Lower lobe of right lung (tissue), 2 donors: ENCODE measurements at regions not wholly inside any gene's neighbourhood (a gene's known extent, or its start where the extent isn't known, plus 50 kb on each side); places are given as distances from the start of the nearest gene placed in this dataset.

Experiments
- ATAC-seq, 2 donors: fragments of 200-7000 bp; cut with Tn5 transposase; one replicate each; pipeline ENCODE4 v1.9.1; 2020 to 2022; ENCODE audit warnings: mild to moderate bottlenecking in 2 of 2, moderate library complexity in 2 of 2
- DNase-seq: peaks from one replicate; pipeline ENCODE4 v3.0.0-alpha.2; 2020
- H3K27ac ChIP-seq: fragments of 200-600 bp; one replicate; pipeline ENCODE4 v1.8.0; 2022
- H3K27me3 ChIP-seq: fragments of 200-600 bp; one replicate; pipeline ENCODE4 v1.8.0; 2022; ENCODE audit warnings: low read depth
- H3K36me3 ChIP-seq: fragments of 200-600 bp; one replicate; pipeline ENCODE4 v1.8.0; 2022; ENCODE audit warnings: mild to moderate bottlenecking
- H3K4me1 ChIP-seq: fragments of 200-600 bp; one replicate; pipeline ENCODE4 v1.8.0; 2022
- H3K4me3 ChIP-seq: fragments of 200-600 bp; one replicate; pipeline ENCODE4 v1.8.0; 2022; ENCODE audit warnings: mild to moderate bottlenecking
- H3K9me3 ChIP-seq: fragments of 200-600 bp; one replicate; pipeline ENCODE4 v1.8.0; 2022
- intact Hi-C: fragments of 100-400 bp; cut with DNase I; formaldehyde crosslinking; loops from one replicate; pipeline ENCODE4 v1.11.0; 2022
- TF ChIP-seq, protein P1 (sequence below): fragments of 200-600 bp; IDR thresholded peaks from one replicate; pipeline ENCODE4 v1.8.0; 2022; ENCODE audit warnings: antibody characterized with exemption, mild to moderate bottlenecking
- donor health status: DM: no; HTN: yes; CAD: no; lungs with severe emphysema.

DNA sequence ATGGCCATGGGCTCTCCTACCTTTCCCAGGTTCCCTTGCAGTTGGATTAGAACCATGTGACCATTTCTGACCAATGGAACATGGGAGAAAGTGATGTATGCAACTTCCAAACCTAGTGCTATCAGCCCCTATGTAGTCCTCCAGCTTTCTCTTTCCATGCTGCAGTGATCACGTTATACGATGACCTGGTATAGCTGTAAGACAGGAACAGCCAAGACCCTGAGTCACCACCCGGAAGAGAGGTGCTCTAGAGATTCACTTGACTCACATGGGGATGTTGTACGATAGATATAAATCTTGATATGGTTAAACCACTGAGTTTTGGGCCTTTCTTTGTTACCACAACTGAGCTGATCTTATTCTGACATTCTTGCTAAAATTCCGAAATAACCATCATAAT is 65.1 kb downstream of the NOG start:
- DNase-seq (no peak), ATAC-seq (no peak)
- TF ChIP-seq, protein P1, sequence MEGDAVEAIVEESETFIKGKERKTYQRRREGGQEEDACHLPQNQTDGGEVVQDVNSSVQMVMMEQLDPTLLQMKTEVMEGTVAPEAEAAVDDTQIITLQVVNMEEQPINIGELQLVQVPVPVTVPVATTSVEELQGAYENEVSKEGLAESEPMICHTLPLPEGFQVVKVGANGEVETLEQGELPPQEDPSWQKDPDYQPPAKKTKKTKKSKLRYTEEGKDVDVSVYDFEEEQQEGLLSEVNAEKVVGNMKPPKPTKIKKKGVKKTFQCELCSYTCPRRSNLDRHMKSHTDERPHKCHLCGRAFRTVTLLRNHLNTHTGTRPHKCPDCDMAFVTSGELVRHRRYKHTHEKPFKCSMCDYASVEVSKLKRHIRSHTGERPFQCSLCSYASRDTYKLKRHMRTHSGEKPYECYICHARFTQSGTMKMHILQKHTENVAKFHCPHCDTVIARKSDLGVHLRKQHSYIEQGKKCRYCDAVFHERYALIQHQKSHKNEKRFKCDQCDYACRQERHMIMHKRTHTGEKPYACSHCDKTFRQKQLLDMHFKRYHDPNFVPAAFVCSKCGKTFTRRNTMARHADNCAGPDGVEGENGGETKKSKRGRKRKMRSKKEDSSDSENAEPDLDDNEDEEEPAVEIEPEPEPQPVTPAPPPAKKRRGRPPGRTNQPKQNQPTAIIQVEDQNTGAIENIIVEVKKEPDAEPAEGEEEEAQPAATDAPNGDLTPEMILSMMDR: no peak
- Histone ChIP-seq H3K4me1 (no peaks in the 10 kb centered on the region), H3K36me3 (no peaks in the 10 kb centered on the region), H3K27ac (no peak overlapping the region), H3K27me3 (no peaks in the 10 kb centered on the region), H3K9me3 (no peaks in the 10 kb centered on the region), H3K4me3 (no peak overlapping the region)
- intact Hi-C loops: no loop called here

DNA sequence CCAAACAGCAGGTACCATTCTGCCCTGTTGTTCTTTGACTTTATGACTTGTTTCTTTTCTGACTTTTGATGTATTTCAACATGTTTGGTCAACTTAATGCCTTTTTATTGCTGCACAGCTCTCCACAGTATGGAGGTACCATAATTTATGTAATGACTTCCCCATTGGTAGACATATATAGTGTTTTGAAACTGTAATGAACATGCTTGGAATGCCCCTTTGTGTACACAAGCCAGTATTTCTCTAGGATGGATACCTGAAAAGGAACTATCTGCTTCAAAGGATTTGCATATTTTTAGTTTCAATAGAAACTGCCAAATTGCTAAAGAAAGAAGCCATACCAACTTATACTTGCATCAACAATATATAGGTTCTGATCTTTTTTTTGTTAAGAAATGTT is 66.1 kb downstream of the NOG start:
- Histone ChIP-seq H3K27me3 (no peaks in the 10 kb centered on the region), H3K27ac (no peak overlapping the region), H3K36me3 (no peaks in the 10 kb centered on the region), H3K4me3 (no peak overlapping the region), H3K9me3 (no peaks in the 10 kb centered on the region), H3K4me1 (no peaks in the 10 kb centered on the region)
- no peak for ATAC-seq
- TF ChIP-seq, protein P1: no peak
- intact Hi-C loops: no loop called here
- no peak for DNase-seq

DNA sequence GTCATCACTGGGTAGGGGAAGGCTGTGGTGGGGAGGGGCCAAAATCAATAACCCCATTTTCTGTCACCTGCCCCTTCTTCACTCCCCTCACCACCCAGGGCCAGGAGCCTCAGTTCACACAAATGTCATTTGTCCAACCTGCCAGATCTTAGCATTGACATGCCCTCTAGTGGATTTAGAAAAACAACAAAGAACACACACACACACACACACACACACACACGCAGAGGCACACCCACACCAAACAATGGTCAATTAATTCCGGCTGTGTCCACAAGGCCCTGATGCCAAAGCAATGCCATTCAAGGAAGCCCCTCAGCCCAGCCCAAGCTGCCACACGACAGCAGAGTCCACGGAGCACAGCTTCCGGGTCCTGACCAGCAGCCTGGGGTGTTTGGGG is 68.4 kb downstream of the NOG start:
- H3K27me3 ChIP-seq: peaks cover 3% of the 10 kb centered on the region
- DNase-seq (no peak), ATAC-seq (no peak)
- H3K9me3 ChIP-seq: no peaks in the 10 kb centered on the region
- no peak overlapping the region for H3K27ac ChIP-seq
- TF ChIP-seq, protein P1: no peak
- H3K4me1 ChIP-seq: no peaks in the 10 kb centered on the region
- H3K4me3 ChIP-seq: no peak overlapping the region
- intact Hi-C loops: no loop called here
- H3K36me3 ChIP-seq: no peaks in the 10 kb centered on the region

DNA sequence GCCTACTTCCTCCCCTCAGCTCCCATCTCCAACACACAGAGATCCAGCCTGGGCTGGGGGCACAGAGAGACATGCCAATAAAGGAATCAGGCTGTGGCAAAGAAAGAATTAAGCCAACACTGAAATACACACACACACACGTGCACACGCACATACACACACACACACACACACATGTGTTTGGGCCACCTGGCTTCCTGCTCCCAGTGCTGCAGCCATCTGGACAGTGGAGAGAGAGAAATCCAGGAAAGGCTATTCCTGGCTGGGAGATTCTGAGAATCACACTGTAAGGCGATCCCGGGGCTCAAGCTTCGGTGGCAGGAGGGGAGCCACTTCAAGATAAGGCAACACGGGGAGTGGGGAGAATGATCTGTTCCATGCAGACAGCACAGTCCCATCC is 72.4 kb downstream of the NOG start:
- no peak overlapping the region for H3K27ac ChIP-seq
- intact Hi-C loops: no loop called here
- TF ChIP-seq, protein P1: no peak
- peaks cover 3% of the 10 kb centered on the region for H3K27me3 ChIP-seq
- ATAC-seq: no peak
- no peaks in the 10 kb centered on the region for H3K36me3 ChIP-seq
- H3K4me3 ChIP-seq: no peak overlapping the region
- no peak for DNase-seq
- H3K4me1 ChIP-seq: no peaks in the 10 kb centered on the region
- no peaks in the 10 kb centered on the region for H3K9me3 ChIP-seq

DNA sequence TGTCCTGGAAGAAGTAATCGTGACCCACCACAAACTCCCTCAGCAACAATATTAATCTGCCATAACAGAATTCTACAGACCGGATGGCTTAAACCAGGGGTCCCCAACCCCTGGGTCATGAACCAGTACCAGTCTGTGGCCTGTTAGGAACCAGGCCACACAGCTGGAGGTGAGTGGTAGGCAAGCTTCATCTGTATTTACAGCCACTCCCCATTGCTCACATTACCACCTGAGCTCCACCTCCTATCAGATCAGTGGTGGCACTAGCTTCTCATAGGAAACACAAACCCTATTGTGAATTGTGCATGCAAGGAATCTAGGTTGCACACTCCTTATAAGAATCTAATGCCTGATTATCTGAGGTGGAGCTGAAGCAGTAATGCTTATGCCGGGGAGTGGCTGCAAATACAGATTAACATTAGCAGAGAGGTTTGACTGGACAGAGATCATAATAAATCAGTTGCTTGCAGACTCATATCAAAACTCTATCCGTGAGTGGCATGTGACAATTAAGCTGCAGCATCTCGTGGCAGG is 74.5 kb downstream of the NOG start:
- Histone ChIP-seq H3K4me1 (no peaks in the 10 kb centered on the region), H3K27me3 (peaks cover 3% of the 10 kb centered on the region), H3K9me3 (no peaks in the 10 kb centered on the region), H3K36me3 (no peaks in the 10 kb centered on the region), H3K4me3 (no peak overlapping the region), H3K27ac (no peak overlapping the region)
- TF ChIP-seq, protein P1: no peak
- DNase-seq: no peak
- no peak for ATAC-seq
- intact Hi-C loops: no loop called here

DNA sequence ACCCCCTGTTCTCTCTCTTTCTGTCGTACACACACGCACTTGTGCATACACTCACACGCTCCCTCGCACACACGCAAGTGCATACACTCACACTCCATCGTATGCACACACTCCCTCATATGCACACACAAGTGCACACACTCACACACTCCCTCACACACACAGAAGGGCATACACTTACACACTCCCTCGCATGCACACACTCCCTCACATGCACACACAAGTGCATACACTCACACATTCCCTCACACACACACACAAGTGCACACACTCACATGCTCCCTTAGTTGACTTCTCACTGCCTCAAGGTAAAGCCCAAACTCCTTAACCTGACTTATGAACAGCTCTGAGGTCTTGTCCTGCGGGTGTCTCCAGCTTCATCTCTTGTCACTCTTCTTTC is 78.7 kb downstream of the NOG start:
- ATAC-seq: no peak
- TF ChIP-seq, protein P1: no peak
- no peaks in the 10 kb centered on the region for H3K9me3 ChIP-seq
- H3K27ac ChIP-seq: no peak overlapping the region
- H3K4me1 ChIP-seq: no peaks in the 10 kb centered on the region
- no peak overlapping the region for H3K4me3 ChIP-seq
- intact Hi-C loops: no loop called here
- peaks cover 8% of the 10 kb centered on the region for H3K27me3 ChIP-seq
- no peak for DNase-seq
- H3K36me3 ChIP-seq: no peaks in the 10 kb centered on the region
